GM04504 (cell line): ENCODE measurements at regions not wholly inside any gene's neighbourhood (a gene's known extent, or its start where the extent isn't known, plus 50 kb on each side); places are given as distances from the start of the nearest gene placed in this dataset.
"Not testable (repeated sequence)": the region's sequence is repeated elsewhere in the genome, so short reads cannot be mapped to it uniquely, and the experiment has no call there.

ENCODE experiments used
- DNase-seq: peaks from one replicate; pipeline ENCODE4 v3.0.0-alpha.2; 2012; ENCODE audit warnings: low read depth

DNA sequence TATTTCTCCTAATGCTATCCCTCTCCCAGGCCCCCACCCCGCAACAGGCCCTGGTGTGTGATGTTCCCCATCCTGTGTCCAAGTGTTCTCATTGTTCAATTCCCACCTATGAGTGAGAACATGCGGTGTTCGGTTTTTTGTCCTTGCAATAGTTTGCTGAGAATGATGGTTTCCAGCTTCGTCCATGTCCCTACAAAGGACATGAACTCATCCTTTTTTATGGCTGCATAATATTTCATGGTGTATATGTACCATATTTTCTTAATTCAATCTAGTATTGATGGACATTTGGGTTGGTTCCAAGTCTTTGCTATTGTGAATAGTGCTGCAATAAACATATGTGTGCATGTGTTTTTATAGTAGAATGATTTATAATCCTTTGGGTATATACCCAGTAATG lies 1270.3 kb downstream of the UQCRFS1 start:
- DNase-seq = not testable (repeated sequence)

GRCh38 chr19:27936139-27936538 lies 1276.8 kb downstream of the UQCRFS1 start:
- no peak for DNase-seq

DNA sequence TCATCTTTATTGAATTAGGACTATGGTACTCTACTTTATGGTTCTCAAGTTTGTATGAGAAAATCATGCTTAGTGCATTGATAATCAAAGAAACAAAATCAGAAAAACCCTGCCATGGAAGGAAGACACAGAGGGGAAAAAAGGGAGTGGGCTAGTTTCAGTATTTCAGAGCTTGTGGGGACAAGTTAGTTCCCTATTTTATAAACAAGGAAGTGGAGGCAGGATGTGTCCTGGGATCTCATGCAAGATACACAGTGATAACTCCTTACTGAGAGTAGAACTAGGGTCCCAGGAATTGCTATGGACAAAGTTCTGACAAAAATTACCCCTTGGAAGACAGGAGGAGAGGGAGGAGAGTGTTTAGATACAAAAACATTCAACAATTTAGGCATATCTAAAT lies 1277.3 kb downstream of the UQCRFS1 start:
- DNase-seq = no peak

GRCh38 chr19:27929399-27929798 lies 1283.6 kb downstream of the UQCRFS1 start:
- no peak for DNase-seq

GRCh38 chr19:27925202-27925601 lies 1287.7 kb downstream of the UQCRFS1 start:
- DNase-seq = no peak

GRCh38 chr19:27922970-27923369 lies 1290.0 kb downstream of the UQCRFS1 start:
- no peak for DNase-seq

- no peak for DNase-seq
These were observed 1292.2 kb downstream of the UQCRFS1 start for GRCh38 chr19:27920774-27921173.

DNA sequence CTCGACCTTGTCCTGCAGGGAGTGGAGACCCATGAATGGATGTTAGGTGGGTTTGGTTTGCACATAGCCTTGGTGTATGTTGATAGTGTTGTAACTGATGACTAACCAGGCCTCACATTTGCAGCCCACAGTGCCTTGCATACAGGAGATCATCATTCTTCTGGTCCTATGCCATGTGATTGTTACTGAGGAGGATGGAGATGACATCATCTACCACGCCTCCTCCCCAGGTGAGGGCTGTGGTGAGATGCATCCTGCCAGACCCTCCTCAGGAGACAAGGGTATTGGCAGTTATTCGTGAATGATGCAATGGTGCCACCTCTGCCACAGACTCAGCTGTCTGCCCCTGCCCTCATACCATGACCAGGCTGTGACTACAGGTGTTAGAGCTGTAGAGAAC lies 1294.1 kb downstream of the UQCRFS1 start:
- DNase-seq = no peak

DNA sequence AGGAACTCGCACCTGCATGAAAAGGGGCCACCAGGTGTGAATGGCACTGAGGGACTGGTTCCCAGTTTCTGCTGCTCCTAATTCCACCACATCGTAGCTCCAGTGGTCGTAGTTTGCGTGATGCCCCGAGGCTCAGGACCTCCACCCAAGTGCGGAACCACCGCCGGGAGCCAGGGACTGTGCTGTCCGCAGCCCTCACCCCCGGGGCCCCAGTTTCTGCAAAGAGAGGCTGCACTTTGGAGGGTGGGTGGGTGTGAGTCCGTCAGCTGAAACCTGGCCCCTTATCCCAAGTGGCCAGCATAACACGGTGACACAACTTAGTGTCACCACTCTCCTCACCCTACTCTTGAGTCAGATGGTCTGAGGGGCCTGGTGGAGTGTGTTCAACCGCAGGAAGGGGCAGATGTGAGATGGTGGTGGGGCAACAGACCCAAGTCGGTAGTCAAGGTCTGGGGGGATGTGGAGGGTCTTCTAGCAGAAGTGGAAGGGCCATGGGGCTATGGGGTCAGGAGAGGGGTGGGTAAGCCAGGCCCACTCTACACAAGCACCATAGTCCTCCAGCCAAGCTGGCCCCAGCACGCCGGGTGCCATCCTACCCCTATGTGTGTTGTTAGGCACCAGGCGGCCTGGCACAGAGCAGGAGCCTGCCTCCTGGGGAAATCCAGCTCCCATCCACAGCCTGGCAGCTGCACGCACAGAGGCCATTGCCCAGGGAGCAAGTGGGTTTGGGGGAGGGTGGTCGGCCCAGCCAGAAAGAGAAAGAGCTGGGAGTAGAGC lies 1301.6 kb downstream of the UQCRFS1 start:
- no peak for DNase-seq

- DNase-seq = no peak
These were observed 1303.1 kb downstream of the UQCRFS1 start for GRCh38 chr19:27909861-27910260.

DNA sequence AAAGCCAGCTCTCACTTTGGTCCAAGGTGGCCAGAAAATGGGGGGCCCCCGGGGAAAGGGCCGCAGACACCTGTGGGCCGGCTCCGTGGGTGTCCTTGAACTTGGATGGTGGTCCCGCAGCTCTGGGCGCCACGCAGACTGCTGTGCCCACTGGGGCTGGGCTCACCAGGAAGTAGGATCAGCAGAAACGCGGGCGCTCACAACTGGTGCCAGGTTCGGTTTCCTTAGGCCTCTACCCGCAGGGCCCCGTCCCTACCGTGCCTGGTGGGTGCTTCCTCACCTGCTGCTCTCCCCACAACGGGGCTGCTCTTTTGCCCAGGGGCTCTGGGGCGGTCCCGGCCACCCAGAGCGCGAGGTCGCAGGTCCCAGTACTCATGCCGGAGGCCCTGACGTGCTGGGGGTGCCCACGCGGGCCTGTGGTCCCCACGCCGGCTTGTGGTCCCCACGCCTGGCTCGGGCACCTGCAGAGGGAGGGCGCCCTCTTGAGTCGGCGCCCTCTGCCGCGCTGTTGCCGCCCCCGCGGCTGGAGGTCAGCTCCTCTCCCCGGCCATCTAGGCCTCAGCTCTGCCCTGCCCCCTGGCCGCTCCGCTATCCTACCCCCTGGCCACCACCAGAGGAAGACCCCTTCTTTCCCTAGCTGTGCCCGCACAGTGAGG lies 1303.6 kb downstream of the UQCRFS1 start:
- DNase-seq = no peak

DNA sequence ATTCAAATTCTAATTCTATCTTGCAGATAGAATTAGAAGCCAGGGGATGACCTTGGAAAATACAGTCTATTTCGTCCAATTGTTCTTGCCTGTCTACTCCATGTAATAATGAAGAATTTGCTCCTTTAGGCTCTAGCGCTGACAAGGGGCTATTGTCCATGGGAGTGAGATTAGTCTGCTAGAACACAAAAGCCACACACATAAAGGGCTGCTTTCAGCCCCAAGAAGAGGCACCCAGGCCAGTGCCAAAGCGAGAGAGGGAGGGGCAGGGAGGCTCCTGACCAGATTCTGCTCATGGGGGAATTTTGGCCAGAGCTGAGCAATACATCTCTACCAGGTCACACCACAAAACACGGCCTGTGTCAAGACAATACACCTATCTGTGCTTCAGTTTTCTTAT lies 1306.9 kb downstream of the UQCRFS1 start:
- DNase-seq = no peak

- DNase-seq = no peak
These were observed 1307.9 kb downstream of the UQCRFS1 start for GRCh38 chr19:27905074-27905473.

- DNase-seq = no peak
These were observed 1311.9 kb downstream of the UQCRFS1 start for GRCh38 chr19:27901078-27901477.

- DNase-seq = no peak
These were observed 1316.9 kb downstream of the UQCRFS1 start for GRCh38 chr19:27896091-27896490.

- no peak for DNase-seq
These were observed 1317.8 kb downstream of the UQCRFS1 start for GRCh38 chr19:27894906-27895754.

GRCh38 chr19:27892500-27892899 lies 1320.5 kb downstream of the UQCRFS1 start:
- no peak for DNase-seq

DNA sequence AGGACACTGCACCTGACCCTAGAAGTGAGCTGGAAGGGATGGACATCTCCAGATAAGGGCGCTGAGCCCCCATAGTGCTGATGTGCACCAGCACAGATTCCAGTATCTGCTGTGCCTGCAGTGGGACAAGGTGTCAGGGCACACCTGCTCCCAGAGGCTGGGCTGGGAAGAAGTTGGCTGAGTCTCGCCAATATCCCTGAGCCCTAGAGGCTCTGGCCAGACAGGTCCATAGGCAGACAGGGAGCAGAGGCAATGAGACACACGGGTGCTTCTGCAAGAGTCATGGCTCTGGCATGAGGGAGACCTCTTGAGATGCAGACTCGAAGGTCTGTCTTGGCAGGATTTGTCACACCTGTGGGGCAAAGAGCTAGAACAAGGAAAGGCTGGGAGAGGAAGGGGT lies 1321.5 kb downstream of the UQCRFS1 start:
- DNase-seq = no peak

DNA sequence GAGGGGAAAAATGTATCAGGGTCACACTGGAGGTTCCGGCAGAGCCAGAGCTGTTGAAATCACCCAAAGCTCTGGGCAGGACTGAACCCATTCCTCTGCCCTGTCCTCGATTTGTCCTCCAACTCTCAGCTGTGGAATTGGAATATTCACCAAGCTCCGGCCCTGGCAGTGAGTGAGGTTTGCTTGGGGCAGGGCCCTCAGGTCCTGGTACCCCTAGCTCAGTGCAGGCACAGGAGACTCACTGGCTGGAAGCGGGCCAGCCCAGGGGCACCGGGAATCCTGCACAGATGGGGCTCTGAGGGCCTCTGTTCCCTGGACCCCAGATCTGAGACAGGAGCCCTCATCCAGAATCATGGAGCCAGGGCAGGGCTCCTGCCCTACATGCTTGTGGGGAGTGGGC lies 1322.3 kb downstream of the UQCRFS1 start:
- no peak for DNase-seq

DNA sequence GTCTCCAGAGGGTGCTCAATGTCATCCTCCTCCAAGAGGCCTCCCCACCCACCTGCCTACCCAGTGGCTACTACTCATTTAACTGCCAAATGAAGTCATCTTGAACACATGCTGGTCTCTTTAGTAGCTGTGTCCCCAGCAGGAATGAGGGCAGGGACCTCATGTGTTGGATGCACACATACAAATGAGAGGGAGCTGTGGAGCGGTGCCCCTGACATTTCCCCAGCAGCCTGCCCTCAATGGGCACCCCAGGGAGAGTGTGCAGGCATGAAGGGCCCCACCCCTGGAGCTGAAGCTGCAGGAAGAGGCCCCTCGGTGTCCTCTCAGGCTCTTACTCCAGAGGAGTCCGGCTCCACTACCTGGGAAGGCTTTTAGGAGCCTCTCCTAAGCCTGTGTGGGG lies 1322.7 kb downstream of the UQCRFS1 start:
- no peak for DNase-seq

DNA sequence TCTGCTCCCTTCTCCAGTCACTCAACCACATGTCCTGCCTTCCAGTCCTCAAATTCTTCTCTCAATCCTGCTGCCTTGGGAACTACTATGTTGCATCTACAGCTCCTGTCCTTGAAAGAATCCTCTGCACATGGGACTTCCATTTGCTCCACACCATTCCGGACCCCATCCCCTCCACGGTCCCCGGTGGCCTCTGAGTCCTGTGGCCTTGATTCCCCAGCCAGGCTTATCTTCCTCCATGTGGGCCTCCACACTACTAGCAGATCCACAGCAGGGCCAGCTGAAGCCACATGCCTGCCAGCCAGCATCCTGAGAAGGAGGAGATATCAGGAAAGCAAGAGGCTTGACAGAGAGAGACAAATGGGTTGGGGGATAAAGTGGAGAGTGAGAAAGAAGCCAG lies 1323.8 kb downstream of the UQCRFS1 start:
- DNase-seq = no peak

GRCh38 chr19:27887946-27888345 lies 1325.0 kb downstream of the UQCRFS1 start:
- DNase-seq = no peak

DNA sequence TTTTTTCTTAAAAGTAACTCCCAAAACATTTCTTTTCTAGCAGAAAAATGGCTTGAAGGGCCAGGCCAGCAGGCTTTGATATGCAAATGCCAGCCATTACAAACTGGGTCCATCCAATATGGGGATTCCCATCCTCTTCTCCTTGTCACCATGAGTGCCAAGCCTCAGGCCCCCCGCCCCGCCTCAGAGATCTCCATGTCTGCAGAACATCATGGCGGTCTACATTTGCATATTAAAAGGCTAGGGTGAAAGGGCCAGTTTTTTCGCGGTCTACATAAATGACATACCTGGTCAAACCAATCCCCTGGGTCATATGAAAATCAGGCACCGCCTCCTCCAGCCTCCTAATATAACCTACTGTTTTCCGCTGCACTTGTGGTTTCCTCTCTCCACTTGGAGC lies 1327.6 kb downstream of the UQCRFS1 start:
- DNase-seq = no peak
